GM12878 (cell line): ENCODE measurements at regions not wholly inside any gene's neighbourhood (a gene's known extent, or its start where the extent isn't known, plus 50 kb on each side); places are given as distances from the start of the nearest gene placed in this dataset.

Experiments used
- ATAC-seq: fragments of 200-7000 bp; cut with Tn5 transposase; 3 replicates; pipeline ENCODE4 v1.9.1; 2020; ENCODE audit warnings: mild to moderate bottlenecking, moderate library complexity
- BruUV-seq: library from RNA; stranded (reverse); fragments of 400-500 nt; replicated peaks from 2 replicates; lab custom pipeline; 2021; lab: Mats Ljungman, UMichigan
- CTCF ChIA-PET: fragments of 300-600 bp; sonication (Branson Sonifier 250); formaldehyde crosslinking; extraction: SDS; loops from one replicate; lab custom pipeline; 2021; ENCODE audit warnings: inconsistent platforms; lab: Yijun Ruan, JAX
- POLR2A ChIA-PET: fragments of 350-600 bp; formaldehyde crosslinking; extraction: SDS; loops from one replicate; lab custom pipeline; 2021; ENCODE audit warnings: inconsistent platforms; lab: Charles Lee
- RAD21 ChIA-PET: fragments of 300-600 bp; sonication (Branson Sonifier 250); formaldehyde crosslinking; loops from one replicate; lab custom pipeline; 2023; ENCODE audit warnings: antibody characterized with exemption; ENCODE audit not compliant: unreplicated experiment; lab: Charles Lee
- SMC1A ChIA-PET: fragments of 300-600 bp; sonication (Branson Sonifier 250); formaldehyde crosslinking; loops from one replicate; lab custom pipeline; 2023; ENCODE audit not compliant: unreplicated experiment, uncharacterized antibody; lab: Charles Lee
- DNase-seq: peaks from one replicate; pipeline ENCODE4 v3.0.0-alpha.2; 2011; ENCODE audit warnings: low read depth, low spot score
- FAIRE-seq: peaks from 3 replicates; lab custom pipeline; 2011; peaks lifted over from hg19 to GRCh38; lab: Jason Lieb, UNC
- H2AFZ ChIP-seq: 2 replicates; pipeline ENCODE4 v1.6.0; 2011; ENCODE audit warnings: low read depth, low read length, control low read depth; ENCODE audit not compliant: control insufficient read depth
- H3K27ac ChIP-seq: 2 replicates; pipeline ENCODE4 v1.5.1; 2011; ENCODE audit warnings: control low read depth; ENCODE audit not compliant: control insufficient read depth, insufficient read depth
- H3K27me3 ChIP-seq, 2 experiments: replicated peaks in 1 of 2; 2 replicates each; pipeline versions ENCODE4 v1.6.0 to v1.6.1; 2011; ENCODE audit warnings: low read length in 1 of 2; ENCODE audit not compliant: control insufficient read depth in 2 of 2, insufficient read depth in 2 of 2
- H3K36me3 ChIP-seq, 2 experiments: 2 replicates each; pipeline ENCODE4 v1.5.1; 2011; ENCODE audit warnings: low read length in 1 of 2; ENCODE audit not compliant: control insufficient read depth in 2 of 2, insufficient read depth in 2 of 2
- H3K4me1 ChIP-seq: 2 replicates; pipeline ENCODE4 v1.6.1; 2011; ENCODE audit warnings: mild to moderate bottlenecking, low read length, moderate library complexity, mixed read lengths; ENCODE audit not compliant: control insufficient read depth, insufficient read depth
- H3K4me2 ChIP-seq: 2 replicates; pipeline ENCODE4 v1.6.0; 2011; ENCODE audit warnings: control low read depth; ENCODE audit not compliant: control insufficient read depth, insufficient read depth
- H3K4me3 ChIP-seq: fragments of 200-600 bp; sonication (generic); 2 replicates; pipeline ENCODE4 v1.5.1; 2016
- H3K79me2 ChIP-seq: 2 replicates; pipeline ENCODE4 v1.6.0; 2011; ENCODE audit warnings: low read length; ENCODE audit not compliant: control insufficient read depth, insufficient read depth
- H3K9ac ChIP-seq: 2 replicates; pipeline ENCODE4 v1.8.0; 2011; ENCODE audit warnings: low read length, control low read depth, mixed read lengths; ENCODE audit not compliant: control insufficient read depth, insufficient read depth
- H3K9me3 ChIP-seq: replicated peaks from 3 replicates; pipeline ENCODE4 v1.5.1; 2011; ENCODE audit warnings: mild to moderate bottlenecking, low read length; ENCODE audit not compliant: control insufficient read depth, insufficient read depth
- H4K20me1 ChIP-seq: 2 replicates; pipeline ENCODE4 v1.6.0; 2011; ENCODE audit not compliant: control insufficient read depth, insufficient read depth
- CHD4 ChIP-seq: fragments of 200-600 bp; sonication (generic); IDR thresholded peaks from 2 replicates; pipeline ENCODE4 v1.6.1; 2016; ENCODE audit warnings: mild to moderate bottlenecking
- HCFC1 ChIP-seq: fragments of 150-350 bp; IDR thresholded peaks from 2 replicates; pipeline ENCODE4 v1.6.1; 2014; ENCODE audit warnings: low read length
- HDAC6 ChIP-seq: fragments of 200-600 bp; sonication (generic); IDR thresholded peaks from one replicate; pipeline ENCODE4 v1.8.0; 2017; ENCODE audit warnings: antibody characterized with exemption; ENCODE audit not compliant: unreplicated experiment
- JUND ChIP-seq: IDR thresholded peaks from 2 replicates; pipeline ENCODE4 v1.6.1; 2012; ENCODE audit warnings: low read depth, mild to moderate bottlenecking, low read length, improper control_type of control experiment, moderate library complexity
- NFYB ChIP-seq: IDR thresholded peaks from 2 replicates; pipeline ENCODE4 v1.6.1; 2011; ENCODE audit warnings: low read depth, mild to moderate bottlenecking, low read length, improper control_type of control experiment, moderate library complexity; ENCODE audit not compliant: insufficient read depth
- NR2C2 ChIP-seq: IDR thresholded peaks from 2 replicates; pipeline ENCODE4 v1.6.1; 2011; ENCODE audit warnings: borderline replicate concordance, low read depth; ENCODE audit not compliant: control insufficient read depth, insufficient read length
- PAX5 ChIP-seq: IDR thresholded peaks from 2 replicates; pipeline ENCODE4 v1.6.1; 2011; ENCODE audit warnings: low read depth, low read length, borderline replicate concordance
- PAX8 ChIP-seq: fragments of 450-650 bp; IDR thresholded peaks from 2 replicates; pipeline ENCODE4 v1.6.1; 2017; ENCODE audit warnings: mild to moderate bottlenecking, moderate library complexity
- RBBP5 ChIP-seq: fragments of 200-600 bp; sonication (generic); conservative IDR thresholded peaks from 2 replicates; pipeline ENCODE4 v1.6.1; 2016
- SRF ChIP-seq, 2 experiments: IDR thresholded peaks; 2 replicates each; pipeline ENCODE4 v1.6.1; 2011; ENCODE audit warnings: low read depth in 2 of 2, low read length in 2 of 2, mild to moderate bottlenecking in 1 of 2, moderate library complexity in 1 of 2
- TCF3 ChIP-seq: IDR thresholded peaks from 2 replicates; pipeline ENCODE4 v1.6.1; 2012; ENCODE audit warnings: low read depth, mild to moderate bottlenecking, low read length, borderline replicate concordance; ENCODE audit not compliant: insufficient read depth
- ZNF622 ChIP-seq: fragments of 450-650 bp; IDR thresholded peaks from 2 replicates; pipeline ENCODE4 v1.6.1; 2017; ENCODE audit warnings: mild to moderate bottlenecking, inconsistent platforms
- ZNF687 ChIP-seq: fragments of 450-650 bp; IDR thresholded peaks from 2 replicates; pipeline ENCODE4 v1.6.1; 2017; ENCODE audit warnings: mild to moderate bottlenecking, moderate library complexity
- WGBS: methylation state at CpG from one replicate; pipeline ENCODE4 v1.1.6; 2016; ENCODE audit warnings: low lambda C conversion rate; ENCODE audit not compliant: insufficient replicate concordance, insufficient coverage; ENCODE audit errors: missing lambda C conversion rate; 5-methylcytosine and 5-hydroxymethylcytosine counted together
- in situ Hi-C: fragments of 300-500 bp; cut with MboI; formaldehyde crosslinking; loops from 9 replicates; pipeline ENCODE4 v1.14.3; 2018; ENCODE audit warnings: mixed read lengths
- intact Hi-C: fragments of 100-400 bp; cut with micrococcal nuclease; formaldehyde crosslinking; loops from one replicate; pipeline ENCODE4 v1.14.2; 2022; ENCODE audit not compliant: unreplicated experiment

DNA sequence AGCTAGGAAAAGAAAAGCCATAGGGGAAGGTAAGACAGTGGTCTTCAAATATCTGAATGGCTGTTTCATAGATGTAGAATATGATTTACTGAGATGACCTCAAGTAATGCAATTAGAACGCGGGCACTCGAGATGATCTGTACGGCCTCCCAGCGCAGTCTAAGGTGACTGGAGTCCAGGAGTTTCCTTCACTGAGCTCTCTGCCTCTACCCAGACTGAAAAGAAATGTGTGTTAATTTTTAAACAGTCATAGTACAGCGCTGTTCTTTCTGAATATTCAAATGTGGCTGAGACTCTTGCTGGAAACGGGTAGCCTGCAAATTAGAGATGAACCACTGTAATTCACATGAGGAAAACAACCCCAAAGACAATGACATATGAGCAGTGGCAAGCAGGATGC, 562.4 kb upstream of the AUTS2 start:
- TF ChIP-seq NR2C2 (no peak), CHD4 (no peak), TCF3 (no peak), SRF (IDR thresholded peaks at IDR 0.05; ENCODE audit: low read depth in 2 of 2, low read length in 2 of 2) (no peak), PAX5 (no peak), PAX8 (no peak), RBBP5 (no peak), HCFC1 (no peak), ZNF622 (no peak), HDAC6 (no peak), JUND (no peak), ZNF687 (no peak), NFYB (no peak)
- in situ Hi-C loops (no loop called here), intact Hi-C loops (no loop called here)
- BruUV-seq = no TSS peak
- Histone ChIP-seq H2AFZ (no peak overlapping the region), H3K27me3 (no peaks in the 10 kb centered on the region), H3K36me3 (no peaks in the 10 kb centered on the region), H3K79me2 (no peaks in the 10 kb centered on the region), H3K4me2 (no peak overlapping the region), H3K4me1 (no peaks in the 10 kb centered on the region), H4K20me1 (no peaks in the 10 kb centered on the region), H3K9me3 (no peaks in the 10 kb centered on the region), H3K4me3 (no peak overlapping the region), H3K9ac (no peak overlapping the region), H3K27ac (no peak overlapping the region)
- POLR2A ChIA-PET = no interaction called here
- no peak for DNase-seq
- SMC1A ChIA-PET = no interaction called here
- no peak for FAIRE-seq
- RAD21 ChIA-PET = no interaction called here
- CTCF ChIA-PET = no interaction called here
- ATAC-seq = no peak
- WGBS = 34% methylated on average over 7 of the region's 7 CpGs
